ENCODE measurements at regions not wholly inside any gene's neighbourhood (a gene's known extent, or its start where the extent isn't known, plus 50 kb on each side); places are given as distances from the start of the nearest gene placed in this dataset.

DNA sequence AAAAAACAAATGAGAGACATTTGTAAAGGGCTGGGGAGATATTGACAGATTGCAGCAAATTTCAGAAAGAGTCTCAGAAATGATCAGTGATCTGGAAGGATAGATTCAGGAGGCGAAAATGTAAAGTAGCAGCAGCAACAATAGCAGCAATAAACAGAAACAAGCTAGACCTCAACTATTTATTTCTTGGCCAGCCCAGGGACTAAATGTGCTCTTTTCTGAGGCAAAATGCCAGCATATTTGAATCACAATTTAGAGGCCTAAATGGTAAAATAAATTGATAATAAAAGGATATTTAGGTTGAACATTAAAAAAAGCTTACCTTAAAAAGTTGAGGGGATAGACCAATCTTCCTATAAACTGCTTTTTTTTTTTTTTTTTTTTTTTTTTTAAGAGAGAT lies 134.6 kb upstream of the ITGB1 start:
- TF ChIP-seq ZFP37 (tag by site-specific recombination; IDR thresholded peaks at IDR 0.05) (no peak), HOXD13 (CRISPR knock-in tag; IDR thresholded peaks at IDR 0.05; ENCODE audit: borderline replicate concordance) (no peak), ZNF600 (tag by site-specific recombination; IDR thresholded peaks at IDR 0.05) (no peak), KLF17 (tag by site-specific recombination; IDR thresholded peaks at IDR 0.05) (no peak), ZNF335 (tag by site-specific recombination; conservative IDR thresholded peaks at IDR 0.05) (no peak), TRIM28 (IDR thresholded peaks at IDR 0.05; ENCODE audit: borderline replicate concordance, low read length) (no peak), KLF9 (tag by site-specific recombination; IDR thresholded peaks at IDR 0.05; ENCODE audit: low read depth) (no peak), ZNF398 (tag by site-specific recombination; IDR thresholded peaks at IDR 0.05) (no peak), ZNF660 (tag by site-specific recombination; IDR thresholded peaks at IDR 0.05) (no peak), ZNF510 (tag by site-specific recombination; IDR thresholded peaks at IDR 0.05; ENCODE audit: insufficient replicate concordance) (no peak), ZNF133 (tag by site-specific recombination; IDR thresholded peaks at IDR 0.05) (no peak), ZNF580 (tag by site-specific recombination; IDR thresholded peaks at IDR 0.05) (no peak), MYNN (tag by site-specific recombination; IDR thresholded peaks at IDR 0.05; ENCODE audit: borderline replicate concordance) (no peak), ZNF404 (tag by site-specific recombination; IDR thresholded peaks at IDR 0.05) (no peak), ZNF658 (tag by site-specific recombination; IDR thresholded peaks at IDR 0.05) (no peak), ZBTB7A (tag by site-specific recombination; IDR thresholded peaks at IDR 0.05; ENCODE audit: low read depth) (no peak)
- TF ChIP-seq, protein P1, sequence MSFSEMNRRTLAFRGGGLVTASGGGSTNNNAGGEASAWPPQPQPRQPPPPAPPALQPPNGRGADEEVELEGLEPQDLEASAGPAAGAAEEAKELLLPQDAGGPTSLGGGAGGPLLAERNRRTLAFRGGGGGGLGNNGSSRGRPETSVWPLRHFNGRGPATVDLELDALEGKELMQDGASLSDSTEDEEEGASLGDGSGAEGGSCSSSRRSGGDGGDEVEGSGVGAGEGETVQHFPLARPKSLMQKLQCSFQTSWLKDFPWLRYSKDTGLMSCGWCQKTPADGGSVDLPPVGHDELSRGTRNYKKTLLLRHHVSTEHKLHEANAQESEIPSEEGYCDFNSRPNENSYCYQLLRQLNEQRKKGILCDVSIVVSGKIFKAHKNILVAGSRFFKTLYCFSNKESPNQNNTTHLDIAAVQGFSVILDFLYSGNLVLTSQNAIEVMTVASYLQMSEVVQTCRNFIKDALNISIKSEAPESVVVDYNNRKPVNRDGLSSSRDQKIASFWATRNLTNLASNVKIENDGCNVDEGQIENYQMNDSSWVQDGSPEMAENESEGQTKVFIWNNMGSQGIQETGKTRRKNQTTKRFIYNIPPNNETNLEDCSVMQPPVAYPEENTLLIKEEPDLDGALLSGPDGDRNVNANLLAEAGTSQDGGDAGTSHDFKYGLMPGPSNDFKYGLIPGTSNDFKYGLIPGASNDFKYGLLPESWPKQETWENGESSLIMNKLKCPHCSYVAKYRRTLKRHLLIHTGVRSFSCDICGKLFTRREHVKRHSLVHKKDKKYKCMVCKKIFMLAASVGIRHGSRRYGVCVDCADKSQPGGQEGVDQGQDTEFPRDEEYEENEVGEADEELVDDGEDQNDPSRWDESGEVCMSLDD (tag by site-specific recombination; IDR thresholded peaks at IDR 0.05): no peak
- TF ChIP-seq, protein P2, sequence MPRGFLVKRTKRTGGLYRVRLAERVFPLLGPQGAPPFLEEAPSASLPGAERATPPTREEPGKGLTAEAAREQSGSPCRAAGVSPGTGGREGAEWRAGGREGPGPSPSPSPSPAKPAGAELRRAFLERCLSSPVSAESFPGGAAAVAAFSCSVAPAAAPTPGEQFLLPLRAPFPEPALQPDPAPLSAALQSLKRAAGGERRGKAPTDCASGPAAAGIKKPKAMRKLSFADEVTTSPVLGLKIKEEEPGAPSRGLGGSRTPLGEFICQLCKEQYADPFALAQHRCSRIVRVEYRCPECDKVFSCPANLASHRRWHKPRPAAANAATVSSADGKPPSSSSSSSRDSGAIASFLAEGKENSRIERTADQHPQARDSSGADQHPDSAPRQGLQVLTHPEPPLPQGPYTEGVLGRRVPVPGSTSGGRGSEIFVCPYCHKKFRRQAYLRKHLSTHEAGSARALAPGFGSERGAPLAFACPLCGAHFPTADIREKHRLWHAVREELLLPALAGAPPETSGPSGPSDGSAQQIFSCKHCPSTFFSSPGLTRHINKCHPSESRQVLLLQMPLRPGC (tag by site-specific recombination; IDR thresholded peaks at IDR 0.05): no peak
- Histone ChIP-seq H3K9me3 (ENCODE audit: control insufficient read depth, insufficient read depth, low read depth, low read length) (no peaks in the 10 kb centered on the region), H3K4me3 (ENCODE audit: low read depth, low read length) (no peak overlapping the region), H3K27ac (ENCODE audit: extremely low read depth, low read depth, low read length) (no peak overlapping the region), H3K4me1 (ENCODE audit: control insufficient read depth, insufficient read depth, low read length) (no peaks in the 10 kb centered on the region), H3K36me3 (ENCODE audit: control insufficient read depth in 2 of 2, insufficient read depth in 1 of 2, low read length in 2 of 2) (no peaks in the 10 kb centered on the region)
- ChIA-PET CTCF (no interaction called here), POLR2A (no interaction called here)

DNA sequence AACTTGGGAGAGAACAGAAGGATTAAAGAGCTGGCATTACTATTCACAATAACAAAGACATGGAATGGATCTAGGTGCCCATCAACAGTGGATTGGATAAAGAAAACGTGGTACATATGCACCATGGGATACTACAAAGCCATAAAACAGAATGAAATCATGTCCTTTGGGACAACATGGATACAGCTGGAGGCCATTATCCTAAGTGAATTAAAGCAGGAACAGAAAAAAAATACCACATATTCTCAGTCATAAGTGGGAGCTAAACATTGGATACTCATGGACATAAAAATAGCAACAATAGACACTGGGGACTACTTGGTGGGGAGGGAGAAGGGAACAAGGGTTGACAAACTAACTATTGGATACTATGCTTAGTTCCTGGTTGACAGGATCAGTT lies 133.2 kb upstream of the ITGB1 start:
- ChIA-PET CTCF (interaction anchor here (0.6 to 0.9 kb wide), 2 partner anchors 48 to 65 kb away, joined by 3 to 4 read pairs; no protein-coding TSS in a partner anchor), POLR2A (no interaction called here)
- Histone ChIP-seq H3K4me1 (ENCODE audit: control insufficient read depth, insufficient read depth, low read length) (no peaks in the 10 kb centered on the region), H3K4me3 (ENCODE audit: low read depth, low read length) (no peak overlapping the region), H3K36me3 (ENCODE audit: control insufficient read depth in 2 of 2, insufficient read depth in 1 of 2, low read length in 2 of 2) (no peaks in the 10 kb centered on the region), H3K9me3 (ENCODE audit: control insufficient read depth, insufficient read depth, low read depth, low read length) (no peaks in the 10 kb centered on the region), H3K27ac (ENCODE audit: extremely low read depth, low read depth, low read length) (no peak overlapping the region)
- TF ChIP-seq ZXDB (tag by site-specific recombination; IDR thresholded peaks at IDR 0.05): no peak
- no peak for TF ChIP-seq ZNF223 (tag by site-specific recombination; IDR thresholded peaks at IDR 0.05)
- TF ChIP-seq ZFP69B (tag by site-specific recombination; IDR thresholded peaks at IDR 0.05): no peak
- TF ChIP-seq ZNF707 (tag by site-specific recombination; IDR thresholded peaks at IDR 0.05): no peak
- TF ChIP-seq ZNF335 (tag by site-specific recombination; conservative IDR thresholded peaks at IDR 0.05): no peak

All from HEK293 (cell line).